ENCODE measurements at regions not wholly inside any gene's neighbourhood (a gene's known extent, or its start where the extent isn't known, plus 50 kb on each side); places are given as distances from the start of the nearest gene placed in this dataset.

- Histone ChIP-seq H3K9me2 (ENCODE audit: insufficient read depth) (no peaks in the 10 kb centered on the region), H3K4me3 (no peak overlapping the region), H3K79me2 (replicated peaks; ENCODE audit: insufficient read depth) (no peaks in the 10 kb centered on the region), H2AFZ (no peak overlapping the region), H3F3A (replicated peaks; ENCODE audit: low read depth) (no peaks in the 10 kb centered on the region), H3K4me1 (ENCODE audit: insufficient read depth) (no peaks in the 10 kb centered on the region), H3K27me3 (ENCODE audit: insufficient read depth) (no peaks in the 10 kb centered on the region), H3K27ac (ENCODE audit: low read depth) (no peak overlapping the region), H3K4me2 (no peak overlapping the region), H4K20me1 (replicated peaks; ENCODE audit: insufficient read depth) (no peaks in the 10 kb centered on the region), H3K36me3 (ENCODE audit: insufficient read depth) (no peaks in the 10 kb centered on the region)
- no peak overlapping the region for H3K4me3 Mint-ChIP-seq
- H3K27me3 Mint-ChIP-seq (ENCODE audit: insufficient read depth, low read depth, poor library complexity): no peaks in the 10 kb centered on the region
- ATAC-seq (no peak), DNase-seq (ENCODE audit: low spot score) (no peak)
- no peak overlapping the region for H3K27ac Mint-ChIP-seq
- TF ChIP-seq, protein P1, sequence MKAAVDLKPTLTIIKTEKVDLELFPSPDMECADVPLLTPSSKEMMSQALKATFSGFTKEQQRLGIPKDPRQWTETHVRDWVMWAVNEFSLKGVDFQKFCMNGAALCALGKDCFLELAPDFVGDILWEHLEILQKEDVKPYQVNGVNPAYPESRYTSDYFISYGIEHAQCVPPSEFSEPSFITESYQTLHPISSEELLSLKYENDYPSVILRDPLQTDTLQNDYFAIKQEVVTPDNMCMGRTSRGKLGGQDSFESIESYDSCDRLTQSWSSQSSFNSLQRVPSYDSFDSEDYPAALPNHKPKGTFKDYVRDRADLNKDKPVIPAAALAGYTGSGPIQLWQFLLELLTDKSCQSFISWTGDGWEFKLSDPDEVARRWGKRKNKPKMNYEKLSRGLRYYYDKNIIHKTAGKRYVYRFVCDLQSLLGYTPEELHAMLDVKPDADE (IDR thresholded peaks at IDR 0.05): no peak
- TF ChIP-seq CREB1 (CRISPR knock-in tag; IDR thresholded peaks at IDR 0.05; ENCODE audit: low read depth): no peak
- H3K36me3 Mint-ChIP-seq (ENCODE audit: low read depth): no peaks in the 10 kb centered on the region
- H3K9me3 Mint-ChIP-seq: no peaks in the 10 kb centered on the region
- no peaks in the 10 kb centered on the region; the same call in 2 of the 3 replicates for H3K4me1 Mint-ChIP-seq
Measured at GRCh38 chr15:91593067-91593466, 260.4 kb upstream of the SLCO3A1 start.

DNA sequence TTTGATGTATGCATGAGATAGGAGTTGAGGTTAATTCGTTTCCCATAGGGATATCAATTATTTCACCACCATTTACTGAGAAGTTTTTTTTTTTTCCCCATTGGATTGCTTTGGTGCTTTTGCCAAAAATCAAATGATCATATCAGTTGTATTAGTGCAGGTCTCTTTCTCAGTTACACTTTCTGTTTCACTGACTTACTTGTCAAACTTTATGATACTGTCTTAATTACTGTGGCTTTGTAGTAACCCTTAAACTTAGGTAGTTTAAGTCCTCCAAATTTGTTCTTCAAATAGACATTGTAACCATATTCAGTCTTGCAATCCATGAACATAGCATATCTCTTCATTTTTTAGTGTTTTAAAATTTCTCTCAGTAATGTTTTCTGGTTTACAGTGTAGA is 259.9 kb upstream of the SLCO3A1 start:
- DNase-seq (ENCODE audit: low spot score): no peak
- Histone ChIP-seq H3K79me2 (replicated peaks; ENCODE audit: insufficient read depth) (no peaks in the 10 kb centered on the region), H2AFZ (no peak overlapping the region), H3K27ac (ENCODE audit: low read depth) (no peak overlapping the region), H3K4me3 (no peak overlapping the region), H3K27me3 (ENCODE audit: insufficient read depth) (no peaks in the 10 kb centered on the region), H3K4me1 (ENCODE audit: insufficient read depth) (no peaks in the 10 kb centered on the region), H4K20me1 (replicated peaks; ENCODE audit: insufficient read depth) (no peaks in the 10 kb centered on the region), H3K4me2 (no peak overlapping the region), H3K9me2 (ENCODE audit: insufficient read depth) (no peaks in the 10 kb centered on the region), H3F3A (replicated peaks; ENCODE audit: low read depth) (no peaks in the 10 kb centered on the region), H3K36me3 (ENCODE audit: insufficient read depth) (no peaks in the 10 kb centered on the region)
- H3K4me3 Mint-ChIP-seq: no peak overlapping the region
- ATAC-seq: no peak
- no peaks in the 10 kb centered on the region for H3K36me3 Mint-ChIP-seq (ENCODE audit: low read depth)
- no peaks in the 10 kb centered on the region for H3K9me3 Mint-ChIP-seq
- no peak overlapping the region; the same call in 1 of the 2 replicates for H3K27ac Mint-ChIP-seq
- H3K4me1 Mint-ChIP-seq: no peaks in the 10 kb centered on the region; the same call in 2 of the 3 replicates
- H3K27me3 Mint-ChIP-seq (ENCODE audit: insufficient read depth, low read depth, poor library complexity): no peaks in the 10 kb centered on the region
- TF ChIP-seq, protein P1 (IDR thresholded peaks at IDR 0.05): no peak
- no peak for TF ChIP-seq REST (IDR thresholded peaks at IDR 0.05; ENCODE audit: unreplicated experiment)
- TF ChIP-seq EZH2 (IDR thresholded peaks at IDR 0.05; ENCODE audit: low read depth, unreplicated experiment): no peak
- TF ChIP-seq STAT1 (IDR thresholded peaks at IDR 0.05; ENCODE audit: unreplicated experiment): no peak
- no peak for TF ChIP-seq EZH2phosphoT487 (IDR thresholded peaks at IDR 0.05; ENCODE audit: unreplicated experiment)
- no peak for TF ChIP-seq ZNF114 (CRISPR knock-in tag; IDR thresholded peaks at IDR 0.05)
- TF ChIP-seq ZNF331 (CRISPR knock-in tag; IDR thresholded peaks at IDR 0.05; ENCODE audit: low read depth): no peak
- no peak for TF ChIP-seq CREB1 (CRISPR knock-in tag; IDR thresholded peaks at IDR 0.05; ENCODE audit: low read depth)
- no peak for TF ChIP-seq POLR2AphosphoS5 (IDR thresholded peaks at IDR 0.05; ENCODE audit: low read depth)
- no peak for TF ChIP-seq ZNF462 (CRISPR knock-in tag; IDR thresholded peaks at IDR 0.05)
